Transverse colon (tissue), 4 donors: ENCODE measurements at regions not wholly inside any gene's neighbourhood (a gene's known extent, or its start where the extent isn't known, plus 50 kb on each side); places are given as distances from the start of the nearest gene placed in this dataset.

Experiments
- CTCF ChIP-seq, 5 experiments: fragments of 200-600 bp in 3 of 5; fragments of 450-650 bp in 2 of 5; sonication (generic) in 3 of 5; IDR thresholded peaks; 1 replicate in 2 of 5; 2 replicates in 3 of 5; pipeline ENCODE4 v1.5.1; 2016 to 2017; ENCODE audit warnings: antibody characterized with exemption in 5 of 5, inconsistent platforms in 3 of 5, mild to moderate bottlenecking in 2 of 5, moderate library complexity in 1 of 5
- POLR2A ChIP-seq: fragments of 450-650 bp; IDR thresholded peaks from one replicate; pipeline ENCODE4 v1.6.1; 2016; ENCODE audit warnings: antibody characterized with exemption, mild to moderate bottlenecking, moderate library complexity
- POLR2AphosphoS5 ChIP-seq, 3 donors: sonication (generic); formaldehyde crosslinking; IDR thresholded peaks; one replicate each; pipeline ENCODE4 v1.6.1; 2016; ENCODE audit warnings: antibody characterized with exemption in 3 of 3

- TF ChIP-seq POLR2AphosphoS5 (IDR thresholded peaks at IDR 0.05) (no peak), CTCF (IDR thresholded peaks at IDR 0.05) (no peak), POLR2A (no peak)
Observed at GRCh38 chr19:23547816-23548430, 139.1 kb downstream of the ZNF675 start.
